ENCODE measurements at regions not wholly inside any gene's neighbourhood (a gene's known extent, or its start where the extent isn't known, plus 50 kb on each side); places are given as distances from the start of the nearest gene placed in this dataset.
"Not testable (repeated sequence)": the region's sequence is repeated elsewhere in the genome, so short reads cannot be mapped to it uniquely, and the experiment has no call there.

DNA sequence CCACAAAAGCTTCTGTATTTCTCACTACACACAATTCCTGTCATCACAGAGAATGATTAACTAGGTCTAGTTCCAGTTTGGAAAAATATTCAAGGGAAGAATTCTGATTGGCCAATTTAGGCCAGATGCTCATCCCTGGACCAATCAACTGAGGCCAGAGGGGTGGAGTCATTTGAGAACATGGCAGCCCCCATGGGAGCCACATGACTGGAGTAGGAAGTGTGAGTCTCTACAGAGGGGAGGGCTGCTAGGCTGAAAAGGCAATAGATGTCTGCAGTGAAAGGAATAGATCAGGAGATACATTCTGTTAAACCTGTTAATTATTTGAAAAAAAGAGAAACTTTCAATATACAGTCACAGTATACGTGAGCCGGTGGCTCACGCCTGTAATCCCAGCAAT, 125.2 kb downstream of the UNC93B1 start:
- not testable (repeated sequence) for H3K27me3 ChIP-seq (replicated peaks; ENCODE audit: control insufficient read depth, insufficient read depth, low read length, poor library complexity, severe bottlenecking); DNase-seq; H3K36me3 ChIP-seq (ENCODE audit: control insufficient read depth, insufficient read depth, low read length); H3K4me1 ChIP-seq (ENCODE audit: control insufficient read depth, insufficient read depth, low read length, poor library complexity, severe bottlenecking); H3K27ac ChIP-seq (ENCODE audit: insufficient read depth, low read length, poor library complexity, severe bottlenecking); H3K9me3 ChIP-seq (ENCODE audit: control insufficient read depth, low read length); H3K4me3 ChIP-seq (ENCODE audit: insufficient read depth, low read depth, low read length, poor library complexity, severe bottlenecking)

DNA sequence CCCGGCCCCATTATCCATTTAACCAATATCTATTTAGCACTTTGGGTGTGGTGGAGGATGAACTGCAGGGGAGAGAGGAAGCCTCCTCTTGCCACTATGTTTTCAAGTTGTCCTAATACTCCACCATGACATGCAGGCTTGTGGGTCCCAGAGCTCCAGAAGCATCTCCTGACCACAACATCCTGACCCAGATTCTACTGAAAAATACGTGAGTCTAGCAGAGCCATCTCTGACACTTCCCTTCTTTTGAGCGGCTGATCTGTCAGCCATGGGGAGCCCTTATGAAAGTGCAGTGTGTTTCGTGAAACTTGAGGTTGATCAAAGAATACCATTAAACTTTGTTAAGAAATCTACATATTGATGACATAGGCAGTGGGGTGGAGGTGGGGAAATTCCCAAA, 126.6 kb downstream of the UNC93B1 start:
- not testable (repeated sequence) for H3K4me1 ChIP-seq (ENCODE audit: control insufficient read depth, insufficient read depth, low read length, poor library complexity, severe bottlenecking); H3K27ac ChIP-seq (ENCODE audit: insufficient read depth, low read length, poor library complexity, severe bottlenecking); H3K27me3 ChIP-seq (replicated peaks; ENCODE audit: control insufficient read depth, insufficient read depth, low read length, poor library complexity, severe bottlenecking); DNase-seq; H3K9me3 ChIP-seq (ENCODE audit: control insufficient read depth, low read length); H3K4me3 ChIP-seq (ENCODE audit: insufficient read depth, low read depth, low read length, poor library complexity, severe bottlenecking); H3K36me3 ChIP-seq (ENCODE audit: control insufficient read depth, insufficient read depth, low read length)

DNA sequence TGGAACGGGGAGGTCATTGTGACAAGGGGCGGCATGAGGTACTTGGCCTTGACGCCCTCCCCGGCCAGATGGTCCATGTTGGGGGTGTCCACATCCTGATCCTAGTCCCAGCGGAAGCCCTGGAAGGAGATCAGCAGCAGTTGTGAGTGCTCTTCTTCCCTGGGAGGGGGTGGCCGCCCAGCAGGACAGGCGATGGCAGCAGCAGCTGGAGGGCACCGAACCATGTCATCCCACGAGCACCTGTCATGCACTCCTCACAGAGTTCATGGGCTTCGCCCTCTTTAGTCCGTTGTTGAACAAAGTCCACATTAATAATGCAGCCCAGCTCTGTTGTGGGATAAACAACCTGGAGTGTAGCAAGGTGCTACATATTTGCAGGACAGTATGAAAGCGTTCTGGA, 130.7 kb downstream of the UNC93B1 start:
- H3K9me3 ChIP-seq (ENCODE audit: control insufficient read depth, low read length); DNase-seq; H3K4me3 ChIP-seq (ENCODE audit: insufficient read depth, low read depth, low read length, poor library complexity, severe bottlenecking); H3K36me3 ChIP-seq (ENCODE audit: control insufficient read depth, insufficient read depth, low read length); H3K27me3 ChIP-seq (replicated peaks; ENCODE audit: control insufficient read depth, insufficient read depth, low read length, poor library complexity, severe bottlenecking); H3K27ac ChIP-seq (ENCODE audit: insufficient read depth, low read length, poor library complexity, severe bottlenecking); H3K4me1 ChIP-seq (ENCODE audit: control insufficient read depth, insufficient read depth, low read length, poor library complexity, severe bottlenecking): not testable (repeated sequence)

DNA sequence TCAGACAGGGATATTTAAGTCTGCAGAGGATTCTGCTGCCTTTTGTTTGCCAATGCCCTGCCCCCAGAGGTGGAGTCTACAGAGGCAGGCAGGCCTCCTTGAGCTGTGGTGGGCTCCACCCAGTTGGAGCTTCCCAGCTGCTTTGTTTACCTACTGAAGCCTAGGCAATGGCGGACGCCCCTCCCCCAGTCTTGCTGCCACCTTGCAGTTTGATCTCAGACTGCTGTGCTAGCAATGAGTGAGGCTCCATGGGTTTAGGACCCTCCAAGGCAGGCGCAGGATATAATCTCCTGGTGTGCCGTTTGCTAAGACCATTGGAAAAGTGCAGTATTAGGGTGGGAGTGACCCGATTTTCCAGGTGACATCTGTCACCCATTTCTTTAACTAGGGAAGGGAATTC, 132.7 kb downstream of the UNC93B1 start:
- not testable (repeated sequence) for H3K27me3 ChIP-seq (replicated peaks; ENCODE audit: control insufficient read depth, insufficient read depth, low read length, poor library complexity, severe bottlenecking); H3K9me3 ChIP-seq (ENCODE audit: control insufficient read depth, low read length); H3K4me1 ChIP-seq (ENCODE audit: control insufficient read depth, insufficient read depth, low read length, poor library complexity, severe bottlenecking); H3K4me3 ChIP-seq (ENCODE audit: insufficient read depth, low read depth, low read length, poor library complexity, severe bottlenecking); H3K36me3 ChIP-seq (ENCODE audit: control insufficient read depth, insufficient read depth, low read length); H3K27ac ChIP-seq (ENCODE audit: insufficient read depth, low read length, poor library complexity, severe bottlenecking); DNase-seq

DNA sequence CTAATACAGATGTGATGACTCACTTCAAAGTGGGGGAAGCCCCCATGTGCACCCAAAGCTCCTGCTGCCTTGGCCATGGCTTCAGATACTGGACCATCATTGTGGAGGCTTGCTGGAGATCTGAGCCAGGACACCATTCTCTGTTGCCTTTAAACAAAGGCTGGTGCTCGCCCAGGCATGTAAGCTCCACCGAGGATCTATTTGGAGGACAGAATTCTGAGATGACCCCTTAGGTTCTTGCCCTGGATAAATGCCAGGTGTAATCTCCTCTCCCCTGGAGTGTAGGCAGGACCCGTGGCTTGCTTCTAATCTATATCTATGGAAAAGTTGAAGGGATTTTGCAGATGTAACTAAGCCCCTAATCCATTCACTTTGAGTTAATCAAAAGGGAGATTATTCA, 141.0 kb downstream of the UNC93B1 start:
- H3K9me3 ChIP-seq (ENCODE audit: control insufficient read depth, low read length); H3K27ac ChIP-seq (ENCODE audit: insufficient read depth, low read length, poor library complexity, severe bottlenecking); H3K4me3 ChIP-seq (ENCODE audit: insufficient read depth, low read depth, low read length, poor library complexity, severe bottlenecking); H3K4me1 ChIP-seq (ENCODE audit: control insufficient read depth, insufficient read depth, low read length, poor library complexity, severe bottlenecking); H3K36me3 ChIP-seq (ENCODE audit: control insufficient read depth, insufficient read depth, low read length); H3K27me3 ChIP-seq (replicated peaks; ENCODE audit: control insufficient read depth, insufficient read depth, low read length, poor library complexity, severe bottlenecking); DNase-seq: not testable (repeated sequence)

DNA sequence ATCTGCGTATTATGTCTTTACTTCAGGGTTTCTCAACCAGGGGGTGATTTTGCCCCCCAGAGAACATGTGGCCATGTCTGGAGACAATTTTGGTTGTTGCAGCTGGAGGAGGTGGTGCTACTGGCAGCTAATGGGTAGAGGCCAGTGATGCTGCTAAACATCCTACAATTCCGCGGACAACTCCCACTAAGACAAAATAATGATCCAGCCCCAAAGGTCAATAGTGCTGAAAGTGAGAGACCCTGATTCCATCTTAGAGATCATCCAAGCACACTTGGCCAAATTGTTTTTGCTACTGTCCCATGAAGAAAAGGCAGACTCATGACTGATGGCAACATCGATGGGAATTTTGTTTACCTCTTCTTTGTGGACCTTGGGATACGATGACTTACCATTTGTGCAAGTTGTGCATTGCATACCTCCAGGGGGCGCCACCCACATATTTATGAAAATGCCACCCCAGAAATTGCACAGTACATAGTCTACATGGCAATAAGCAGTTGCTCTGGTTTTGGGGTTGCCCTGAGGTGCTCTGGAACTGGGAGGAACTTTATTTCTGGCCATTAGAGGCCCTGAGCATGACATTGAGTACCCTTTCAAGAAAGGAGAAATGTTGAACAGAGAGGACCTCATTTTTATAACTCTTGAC, 144.3 kb downstream of the UNC93B1 start:
- not testable (repeated sequence) for H3K4me3 ChIP-seq (ENCODE audit: insufficient read depth, low read depth, low read length, poor library complexity, severe bottlenecking); H3K9me3 ChIP-seq (ENCODE audit: control insufficient read depth, low read length); H3K27ac ChIP-seq (ENCODE audit: insufficient read depth, low read length, poor library complexity, severe bottlenecking); H3K27me3 ChIP-seq (replicated peaks; ENCODE audit: control insufficient read depth, insufficient read depth, low read length, poor library complexity, severe bottlenecking); H3K36me3 ChIP-seq (ENCODE audit: control insufficient read depth, insufficient read depth, low read length); H3K4me1 ChIP-seq (ENCODE audit: control insufficient read depth, insufficient read depth, low read length, poor library complexity, severe bottlenecking)
- peak; percentile 27 to 52 (median 34) for DNase-seq

DNA sequence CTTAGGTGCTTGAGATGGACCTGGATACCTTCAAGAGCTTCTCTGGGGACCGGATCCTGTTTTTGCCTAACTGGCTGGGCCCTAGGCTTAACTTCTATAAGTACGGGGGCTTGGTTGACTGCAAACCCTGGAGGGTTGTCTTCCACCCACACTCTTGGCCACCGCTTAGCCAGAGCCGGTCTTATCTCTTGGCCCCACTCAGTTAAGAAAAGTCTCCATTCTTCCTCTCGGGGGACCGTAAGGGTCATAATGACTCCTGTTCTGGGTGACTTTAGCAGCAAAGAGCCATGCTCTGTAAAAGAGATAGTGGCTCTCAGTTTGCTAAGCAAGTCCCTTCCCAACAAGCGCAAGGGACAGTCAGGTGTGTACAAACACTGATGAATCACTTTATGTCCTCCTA, 153.2 kb downstream of the UNC93B1 start:
- H3K27ac ChIP-seq (ENCODE audit: insufficient read depth, low read length, poor library complexity, severe bottlenecking); H3K4me3 ChIP-seq (ENCODE audit: insufficient read depth, low read depth, low read length, poor library complexity, severe bottlenecking); H3K9me3 ChIP-seq (ENCODE audit: control insufficient read depth, low read length); H3K27me3 ChIP-seq (replicated peaks; ENCODE audit: control insufficient read depth, insufficient read depth, low read length, poor library complexity, severe bottlenecking); H3K36me3 ChIP-seq (ENCODE audit: control insufficient read depth, insufficient read depth, low read length); DNase-seq; H3K4me1 ChIP-seq (ENCODE audit: control insufficient read depth, insufficient read depth, low read length, poor library complexity, severe bottlenecking): not testable (repeated sequence)

DNA sequence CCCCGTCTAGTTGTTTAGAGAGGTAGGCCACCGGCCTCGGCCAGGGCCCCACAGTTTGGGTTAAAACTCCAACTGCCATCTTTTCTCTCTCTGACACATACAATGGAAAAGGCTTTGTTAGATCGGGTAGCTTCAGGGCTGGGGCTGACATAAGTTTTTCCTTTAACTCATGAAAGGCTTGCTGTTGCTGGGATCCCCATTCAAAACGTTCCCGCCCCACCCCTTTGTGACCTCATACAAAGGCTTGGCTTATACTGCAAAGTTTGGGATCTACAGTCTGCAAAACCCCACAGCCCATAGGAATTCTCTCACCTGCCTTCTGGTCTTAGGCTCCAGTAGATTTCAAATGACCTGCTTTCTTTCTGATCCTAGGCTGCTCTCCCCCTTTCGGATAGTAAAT, 154.1 kb downstream of the UNC93B1 start:
- H3K27ac ChIP-seq (ENCODE audit: insufficient read depth, low read length, poor library complexity, severe bottlenecking); H3K4me3 ChIP-seq (ENCODE audit: insufficient read depth, low read depth, low read length, poor library complexity, severe bottlenecking); H3K9me3 ChIP-seq (ENCODE audit: control insufficient read depth, low read length); DNase-seq; H3K36me3 ChIP-seq (ENCODE audit: control insufficient read depth, insufficient read depth, low read length); H3K27me3 ChIP-seq (replicated peaks; ENCODE audit: control insufficient read depth, insufficient read depth, low read length, poor library complexity, severe bottlenecking); H3K4me1 ChIP-seq (ENCODE audit: control insufficient read depth, insufficient read depth, low read length, poor library complexity, severe bottlenecking): not testable (repeated sequence)

DNA sequence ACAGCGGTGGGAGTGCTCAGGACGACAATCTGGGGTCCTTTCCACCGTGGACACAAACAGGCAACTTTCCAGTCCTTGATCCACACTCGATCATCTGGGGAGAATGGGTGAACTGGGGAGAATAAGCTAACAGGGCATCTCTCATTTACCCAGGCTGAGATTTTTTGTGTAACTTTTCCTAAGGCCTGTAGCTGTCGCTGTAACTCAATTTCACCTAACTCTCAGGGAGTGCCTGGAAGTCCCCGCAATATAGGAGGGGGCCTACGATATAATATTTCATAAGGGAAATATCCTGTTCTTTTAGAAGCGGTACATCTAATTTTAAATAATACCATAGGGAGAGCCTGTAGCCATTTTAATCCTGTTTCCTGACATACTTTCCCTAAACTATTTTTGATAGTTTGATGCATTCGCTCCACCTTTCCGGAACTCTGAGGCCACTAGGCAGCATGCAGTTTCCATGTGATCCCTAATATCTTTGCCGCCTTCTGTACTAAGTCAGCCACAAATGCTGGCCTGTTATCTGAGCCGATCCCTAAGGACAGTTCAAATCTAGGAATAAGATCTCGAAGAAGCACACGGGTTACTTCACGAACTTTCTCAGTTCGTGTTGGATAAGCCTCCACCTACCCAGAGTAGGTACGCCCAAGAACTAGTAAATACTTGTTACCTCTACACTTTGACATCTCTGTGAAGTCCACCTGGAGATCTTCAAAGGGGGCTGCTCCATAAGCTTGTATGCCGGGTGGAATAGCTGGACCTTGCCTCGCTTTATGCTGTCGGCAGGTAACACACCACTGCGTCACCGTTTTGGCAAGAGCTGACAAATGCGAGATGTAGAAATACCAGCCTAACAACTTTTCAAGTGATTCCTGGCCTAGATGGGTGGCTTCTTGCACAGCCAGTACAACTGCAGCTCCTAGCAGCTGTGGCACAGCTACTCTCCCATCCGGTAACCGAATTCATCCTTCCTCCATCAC, 155.7 kb downstream of the UNC93B1 start:
- H3K27me3 ChIP-seq (replicated peaks; ENCODE audit: control insufficient read depth, insufficient read depth, low read length, poor library complexity, severe bottlenecking); DNase-seq; H3K36me3 ChIP-seq (ENCODE audit: control insufficient read depth, insufficient read depth, low read length); H3K27ac ChIP-seq (ENCODE audit: insufficient read depth, low read length, poor library complexity, severe bottlenecking); H3K9me3 ChIP-seq (ENCODE audit: control insufficient read depth, low read length); H3K4me3 ChIP-seq (ENCODE audit: insufficient read depth, low read depth, low read length, poor library complexity, severe bottlenecking); H3K4me1 ChIP-seq (ENCODE audit: control insufficient read depth, insufficient read depth, low read length, poor library complexity, severe bottlenecking): not testable (repeated sequence)

DNA sequence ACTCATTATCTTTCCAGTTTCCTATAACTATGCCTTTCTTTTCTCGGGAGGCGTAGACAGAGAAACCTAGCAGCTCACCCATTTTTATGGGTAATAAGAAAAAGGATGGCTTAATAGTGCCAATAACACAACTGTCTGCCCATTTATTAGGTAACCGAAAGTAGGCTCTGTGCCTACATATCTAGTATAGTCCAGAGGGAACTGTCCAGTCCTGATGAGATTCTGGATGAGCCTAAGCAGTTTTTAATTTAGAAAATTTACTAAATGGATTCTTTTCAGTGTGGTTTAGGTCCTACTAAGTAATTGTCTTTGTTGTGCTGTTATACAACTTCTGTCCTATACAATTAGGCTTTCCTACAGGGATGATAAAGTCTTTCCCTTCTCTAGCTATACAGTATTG, 157.6 kb downstream of the UNC93B1 start:
- not testable (repeated sequence) for H3K27ac ChIP-seq (ENCODE audit: insufficient read depth, low read length, poor library complexity, severe bottlenecking); H3K36me3 ChIP-seq (ENCODE audit: control insufficient read depth, insufficient read depth, low read length); H3K4me1 ChIP-seq (ENCODE audit: control insufficient read depth, insufficient read depth, low read length, poor library complexity, severe bottlenecking); H3K27me3 ChIP-seq (replicated peaks; ENCODE audit: control insufficient read depth, insufficient read depth, low read length, poor library complexity, severe bottlenecking); H3K9me3 ChIP-seq (ENCODE audit: control insufficient read depth, low read length); H3K4me3 ChIP-seq (ENCODE audit: insufficient read depth, low read depth, low read length, poor library complexity, severe bottlenecking); DNase-seq

Data from effector memory CD4-positive, alpha-beta T cell (primary cell).